ENCODE measurements at regions not wholly inside any gene's neighbourhood (a gene's known extent, or its start where the extent isn't known, plus 50 kb on each side); places are given as distances from the start of the nearest gene placed in this dataset.

GRCh38 chr4:140234697-140235060 lies 80.7 kb upstream of the MAML3 start:
- no peak for DNase-seq (ENCODE audit: low read depth)
- TF ChIP-seq, protein P1, sequence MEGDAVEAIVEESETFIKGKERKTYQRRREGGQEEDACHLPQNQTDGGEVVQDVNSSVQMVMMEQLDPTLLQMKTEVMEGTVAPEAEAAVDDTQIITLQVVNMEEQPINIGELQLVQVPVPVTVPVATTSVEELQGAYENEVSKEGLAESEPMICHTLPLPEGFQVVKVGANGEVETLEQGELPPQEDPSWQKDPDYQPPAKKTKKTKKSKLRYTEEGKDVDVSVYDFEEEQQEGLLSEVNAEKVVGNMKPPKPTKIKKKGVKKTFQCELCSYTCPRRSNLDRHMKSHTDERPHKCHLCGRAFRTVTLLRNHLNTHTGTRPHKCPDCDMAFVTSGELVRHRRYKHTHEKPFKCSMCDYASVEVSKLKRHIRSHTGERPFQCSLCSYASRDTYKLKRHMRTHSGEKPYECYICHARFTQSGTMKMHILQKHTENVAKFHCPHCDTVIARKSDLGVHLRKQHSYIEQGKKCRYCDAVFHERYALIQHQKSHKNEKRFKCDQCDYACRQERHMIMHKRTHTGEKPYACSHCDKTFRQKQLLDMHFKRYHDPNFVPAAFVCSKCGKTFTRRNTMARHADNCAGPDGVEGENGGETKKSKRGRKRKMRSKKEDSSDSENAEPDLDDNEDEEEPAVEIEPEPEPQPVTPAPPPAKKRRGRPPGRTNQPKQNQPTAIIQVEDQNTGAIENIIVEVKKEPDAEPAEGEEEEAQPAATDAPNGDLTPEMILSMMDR (IDR thresholded peaks at IDR 0.05; ENCODE audit: low read depth, low read length, missing control alignments), result no peak
- no peak overlapping the region for H3K4me3 ChIP-seq (ENCODE audit: low read depth, low read length)

- no peak for DNase-seq (ENCODE audit: low read depth)
- TF ChIP-seq, protein P1 (IDR thresholded peaks at IDR 0.05; ENCODE audit: low read depth, low read length, missing control alignments), result no peak
- no peak overlapping the region for H3K4me3 ChIP-seq (ENCODE audit: low read depth, low read length)
These were observed 80.1 kb upstream of the MAML3 start for GRCh38 chr4:140233791-140234696.

GRCh38 chr4:140229881-140230280 lies 75.9 kb upstream of the MAML3 start:
- TF ChIP-seq, protein P1 (IDR thresholded peaks at IDR 0.05; ENCODE audit: low read depth, low read length, missing control alignments), result no peak
- H3K4me3 ChIP-seq (ENCODE audit: low read depth, low read length), result no peak overlapping the region
- DNase-seq (ENCODE audit: low read depth), result no peak

- no peak overlapping the region for H3K4me3 ChIP-seq (ENCODE audit: low read depth, low read length)
- DNase-seq (ENCODE audit: low read depth), result no peak
- TF ChIP-seq, protein P1 (IDR thresholded peaks at IDR 0.05; ENCODE audit: low read depth, low read length, missing control alignments), result no peak
These were observed 73.3 kb upstream of the MAML3 start for GRCh38 chr4:140227286-140227685.

DNA sequence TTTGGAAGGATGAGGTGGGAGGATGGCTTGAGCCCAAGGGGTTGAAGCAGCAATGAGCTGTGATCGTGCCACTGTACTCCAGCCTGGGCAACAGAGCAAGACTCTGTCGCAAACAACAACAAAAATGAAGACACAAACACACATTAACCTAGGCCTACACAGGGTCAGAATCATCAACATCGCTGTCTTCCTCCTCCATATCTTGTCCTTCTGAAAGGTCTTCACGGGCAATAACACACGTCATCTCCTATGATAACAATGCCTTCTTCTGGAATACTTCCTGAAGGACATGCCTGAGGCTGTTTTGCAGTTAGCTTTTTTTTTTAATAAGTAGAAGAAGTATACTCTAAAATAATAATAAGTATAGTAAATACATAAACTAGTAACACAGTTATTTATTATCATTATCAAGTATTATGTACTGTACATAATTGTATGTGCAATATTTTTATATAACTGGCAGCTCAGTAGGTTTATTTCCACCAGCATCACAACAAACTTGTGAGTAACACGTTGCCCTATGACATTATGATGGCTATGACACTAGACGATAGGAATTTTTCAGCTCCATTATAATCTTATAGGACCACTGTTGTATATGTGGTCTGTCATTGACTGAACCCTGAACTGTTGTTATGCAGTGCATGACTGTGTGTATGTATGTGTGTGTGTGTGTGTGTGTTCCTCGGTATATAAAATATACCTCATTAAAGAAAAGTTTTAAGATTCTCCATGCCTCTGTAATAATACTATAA lies 69.2 kb upstream of the MAML3 start:
- DNase-seq (ENCODE audit: low read depth), result no peak
- TF ChIP-seq, protein P1 (IDR thresholded peaks at IDR 0.05; ENCODE audit: low read depth, low read length, missing control alignments), result no peak

DNA sequence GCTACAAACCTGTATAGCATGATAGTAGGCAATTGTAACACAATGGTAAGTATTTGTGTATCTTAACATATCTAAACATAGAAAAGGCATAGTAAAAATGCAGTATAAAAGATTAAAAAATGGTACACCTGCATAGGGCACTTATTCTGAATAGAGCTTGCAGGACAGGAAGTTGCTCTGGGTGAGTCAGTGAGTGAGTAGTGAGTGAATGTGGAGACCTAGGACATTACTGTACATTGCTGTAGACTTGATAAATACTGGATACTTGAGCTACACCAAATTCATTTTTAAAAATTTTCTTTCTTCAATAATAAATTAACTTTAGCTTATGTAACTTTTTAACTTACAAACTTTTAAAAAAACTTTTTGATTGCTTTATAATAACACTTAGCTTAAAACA lies 68.2 kb upstream of the MAML3 start:
- H3K4me3 ChIP-seq (ENCODE audit: low read depth, low read length), result no peak overlapping the region
- no peak for DNase-seq (ENCODE audit: low read depth)
- TF ChIP-seq, protein P1 (IDR thresholded peaks at IDR 0.05; ENCODE audit: low read depth, low read length, missing control alignments), result no peak

More for the DNA sequence above, 69.2 kb upstream of the MAML3 start:
- no peak overlapping the region for H3K4me3 ChIP-seq (ENCODE audit: low read depth, low read length)

All from GM12864 (cell line).